Psoas muscle (tissue), 7 donors: ENCODE measurements at regions not wholly inside any gene's neighbourhood (a gene's known extent, or its start where the extent isn't known, plus 50 kb on each side); places are given as distances from the start of the nearest gene placed in this dataset.

Source experiments
- ATAC-seq, 4 donors: fragments of 200-7000 bp; cut with Tn5 transposase; one replicate each; pipeline ENCODE4 v1.9.1; 2020; ENCODE audit warnings: moderate library complexity in 3 of 4, mild to moderate bottlenecking in 2 of 4
- DNase-seq, 2 donors: peaks; one replicate each; pipeline ENCODE4 v3.0.0-alpha.2; 2020
- H3K27ac ChIP-seq: fragments of 200-600 bp; one replicate; pipeline ENCODE4 v1.8.0; 2022
- H3K27me3 ChIP-seq, 3 donors: fragments of 200-600 bp in 1 of 3; one replicate each; pipeline versions ENCODE4 v1.6.1 to v1.8.0; 2013 to 2022; ENCODE audit warnings: low read length in 2 of 3, mild to moderate bottlenecking in 2 of 3, moderate library complexity in 1 of 3; ENCODE audit not compliant: insufficient read depth in 3 of 3
- H3K36me3 ChIP-seq, 2 donors: fragments of 200-600 bp in 1 of 2; one replicate each; pipeline versions ENCODE4 v1.6.1 to v1.8.0; 2013 to 2022; ENCODE audit warnings: low read depth in 1 of 2, mild to moderate bottlenecking in 1 of 2, moderate library complexity in 1 of 2; ENCODE audit not compliant: insufficient read depth in 1 of 2
- H3K4me1 ChIP-seq: fragments of 200-600 bp; one replicate; pipeline ENCODE4 v1.8.0; 2022
- H3K4me3 ChIP-seq: fragments of 200-600 bp; one replicate; pipeline ENCODE4 v1.8.0; 2022; ENCODE audit warnings: mild to moderate bottlenecking
- H3K9me3 ChIP-seq: fragments of 200-600 bp; one replicate; pipeline ENCODE4 v1.8.0; 2022
- WGBS, 3 donors: extraction: QIAGEN DNeasy Blood & Tissue Kit; methylation state at CpG; one replicate each; pipeline versions ENCODE4 v1.1.6 to v1.1.7; 2013; 5-methylcytosine and 5-hydroxymethylcytosine counted together
- intact Hi-C, 2 donors: fragments of 100-400 bp; cut with DNase I; formaldehyde crosslinking; loops; one replicate each; pipeline versions ENCODE4 v1.11.0 to v1.14.2; 2022
- TF ChIP-seq, protein P1 (sequence below): fragments of 200-600 bp; IDR thresholded peaks from one replicate; pipeline ENCODE4 v1.8.0; 2022; ENCODE audit warnings: antibody characterized with exemption
- donor health status: healthy with polysubstance abuse.
- donor health status: DM: no; HTN: no; CAD: no; lungs with moderate emphysema.
- donor health status: Bipolar disorder and iron deficiency.
- donor health status: healthy.
- donor health status: DM: yes; HTN: yes; CAD: no.
- donor health status: DM: no; HTN: no; CAD: no.
- donor health status: DM: yes; HTN: yes; CAD: no.

DNA sequence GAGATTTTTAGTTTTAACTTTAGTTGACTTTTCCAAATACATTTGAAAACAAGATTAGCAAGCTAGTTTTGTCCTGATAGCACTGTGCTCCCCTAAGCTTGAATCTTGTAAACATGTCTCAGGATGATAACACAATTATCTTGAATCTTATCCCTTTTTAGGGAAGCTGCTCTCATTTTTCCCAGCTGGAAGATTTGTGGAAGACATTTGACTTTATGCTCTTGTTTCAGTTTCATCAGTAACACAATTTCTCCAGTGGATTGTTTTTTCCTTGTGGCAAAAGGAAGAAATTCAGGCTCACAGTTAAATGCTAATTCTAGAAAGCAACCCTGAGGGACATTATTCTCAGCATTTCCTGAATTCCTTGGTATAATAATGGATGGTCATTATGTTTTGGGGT, 88.8 kb downstream of the CDC7 start:
- H3K4me3 ChIP-seq, result no peak overlapping the region
- DNase-seq (no peak), ATAC-seq (no peak)
- H3K9me3 ChIP-seq, result no peaks in the 10 kb centered on the region
- no peaks in the 10 kb centered on the region for H3K27me3 ChIP-seq
- H3K4me1 ChIP-seq, result peaks cover 5% of the 10 kb centered on the region
- TF ChIP-seq, protein P1, sequence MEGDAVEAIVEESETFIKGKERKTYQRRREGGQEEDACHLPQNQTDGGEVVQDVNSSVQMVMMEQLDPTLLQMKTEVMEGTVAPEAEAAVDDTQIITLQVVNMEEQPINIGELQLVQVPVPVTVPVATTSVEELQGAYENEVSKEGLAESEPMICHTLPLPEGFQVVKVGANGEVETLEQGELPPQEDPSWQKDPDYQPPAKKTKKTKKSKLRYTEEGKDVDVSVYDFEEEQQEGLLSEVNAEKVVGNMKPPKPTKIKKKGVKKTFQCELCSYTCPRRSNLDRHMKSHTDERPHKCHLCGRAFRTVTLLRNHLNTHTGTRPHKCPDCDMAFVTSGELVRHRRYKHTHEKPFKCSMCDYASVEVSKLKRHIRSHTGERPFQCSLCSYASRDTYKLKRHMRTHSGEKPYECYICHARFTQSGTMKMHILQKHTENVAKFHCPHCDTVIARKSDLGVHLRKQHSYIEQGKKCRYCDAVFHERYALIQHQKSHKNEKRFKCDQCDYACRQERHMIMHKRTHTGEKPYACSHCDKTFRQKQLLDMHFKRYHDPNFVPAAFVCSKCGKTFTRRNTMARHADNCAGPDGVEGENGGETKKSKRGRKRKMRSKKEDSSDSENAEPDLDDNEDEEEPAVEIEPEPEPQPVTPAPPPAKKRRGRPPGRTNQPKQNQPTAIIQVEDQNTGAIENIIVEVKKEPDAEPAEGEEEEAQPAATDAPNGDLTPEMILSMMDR, result no peak
- no peak overlapping the region for H3K27ac ChIP-seq
- intact Hi-C loops, result no loop called here
- no peaks in the 10 kb centered on the region for H3K36me3 ChIP-seq

DNA sequence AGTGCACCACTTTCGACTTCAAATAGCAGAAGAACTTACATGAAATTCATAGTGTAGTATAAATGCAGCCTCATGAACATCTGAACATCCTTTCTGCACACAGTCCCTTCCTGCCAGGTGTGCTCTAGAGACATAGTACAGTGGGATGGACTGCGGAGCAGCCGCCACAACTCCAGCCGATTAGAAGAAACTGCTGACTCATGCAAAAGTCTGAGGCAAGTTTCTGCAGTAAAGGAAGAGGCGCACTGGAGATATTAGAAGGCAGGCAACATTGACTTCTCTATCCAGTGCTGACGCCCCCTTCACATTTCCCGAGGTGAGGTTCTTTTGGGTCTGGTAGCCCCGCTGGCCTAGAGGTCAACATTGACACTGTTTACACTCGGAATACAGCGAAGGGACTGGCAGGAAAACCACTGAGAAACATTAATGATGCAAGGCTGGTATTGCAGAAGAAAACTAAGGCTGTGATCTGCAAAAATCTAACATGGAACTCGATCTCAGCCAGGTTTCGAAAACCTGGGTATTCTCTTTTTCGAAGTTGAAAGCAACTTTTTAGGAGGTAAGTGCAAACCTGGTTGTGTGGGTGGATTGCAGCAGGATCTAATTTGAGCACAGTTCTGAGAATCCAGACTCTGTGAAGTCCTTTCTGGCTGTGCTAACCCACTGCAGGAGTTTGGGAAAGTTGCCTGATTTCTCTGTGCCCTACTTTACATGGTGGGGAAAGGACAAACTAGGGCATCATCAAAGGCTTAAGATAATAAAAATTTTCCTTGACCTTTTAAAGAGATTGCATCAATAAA, 90.7 kb downstream of the CDC7 start:
- Histone ChIP-seq H3K27me3 (no peaks in the 10 kb centered on the region), H3K9me3 (no peaks in the 10 kb centered on the region), H3K4me1 (peaks cover 5% of the 10 kb centered on the region), H3K4me3 (no peak overlapping the region), H3K27ac (no peak overlapping the region), H3K36me3 (no peaks in the 10 kb centered on the region)
- intact Hi-C loops, result no loop called here
- ATAC-seq (no peak), DNase-seq (no peak)
- 63 to 77% (median 76%) methylated on average over 13 of the region's 13 CpGs for WGBS, 3 donors
- TF ChIP-seq, protein P1, result no peak

DNA sequence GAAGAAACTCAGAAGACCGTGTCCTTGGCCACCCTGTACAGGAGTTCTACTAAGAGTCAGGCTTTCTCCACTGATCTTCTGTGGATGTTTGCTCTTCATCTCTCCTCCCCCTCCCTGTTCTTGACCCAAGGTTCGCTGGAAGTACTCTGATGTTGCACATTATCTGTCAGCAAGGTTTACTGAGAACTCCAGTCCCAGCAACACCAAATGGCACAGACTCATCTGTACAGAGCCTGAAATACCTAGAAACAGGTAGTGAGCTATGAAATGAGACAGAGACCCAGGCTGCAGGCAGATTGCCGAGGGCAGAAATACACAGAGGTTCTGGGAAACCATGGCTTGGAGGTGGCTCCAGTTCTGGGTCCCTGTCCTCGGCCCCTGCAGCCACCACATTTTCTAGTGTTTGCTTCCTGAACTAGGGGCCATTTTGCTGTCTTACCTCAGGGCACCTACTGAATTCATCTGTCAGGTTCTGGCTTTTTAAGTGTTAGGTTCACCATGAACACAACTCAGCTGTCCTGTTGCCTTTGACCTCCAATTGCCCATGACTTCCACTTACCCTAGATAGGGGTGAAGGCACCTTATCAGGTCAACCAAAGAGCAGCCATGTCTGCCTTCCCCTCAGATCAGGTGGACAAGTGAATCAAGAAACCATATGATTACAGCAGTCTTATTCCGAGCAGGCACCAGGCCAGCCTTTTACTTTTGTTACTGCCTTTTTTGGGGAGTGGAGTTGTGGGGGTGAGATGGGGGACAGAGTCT, 92.2 kb downstream of the CDC7 start:
- H3K4me1 ChIP-seq, result peaks cover 5% of the 10 kb centered on the region
- 78 to 98% (median 96%) methylated on average over 5 of the region's 5 CpGs for WGBS, 3 donors
- intact Hi-C loops, result no loop called here
- DNase-seq (no peak), ATAC-seq (no peak)
- H3K36me3 ChIP-seq, result no peaks in the 10 kb centered on the region
- H3K4me3 ChIP-seq, result no peak overlapping the region
- H3K27me3 ChIP-seq, result no peaks in the 10 kb centered on the region
- H3K27ac ChIP-seq, result no peak overlapping the region
- TF ChIP-seq, protein P1, result no peak
- no peaks in the 10 kb centered on the region for H3K9me3 ChIP-seq

DNA sequence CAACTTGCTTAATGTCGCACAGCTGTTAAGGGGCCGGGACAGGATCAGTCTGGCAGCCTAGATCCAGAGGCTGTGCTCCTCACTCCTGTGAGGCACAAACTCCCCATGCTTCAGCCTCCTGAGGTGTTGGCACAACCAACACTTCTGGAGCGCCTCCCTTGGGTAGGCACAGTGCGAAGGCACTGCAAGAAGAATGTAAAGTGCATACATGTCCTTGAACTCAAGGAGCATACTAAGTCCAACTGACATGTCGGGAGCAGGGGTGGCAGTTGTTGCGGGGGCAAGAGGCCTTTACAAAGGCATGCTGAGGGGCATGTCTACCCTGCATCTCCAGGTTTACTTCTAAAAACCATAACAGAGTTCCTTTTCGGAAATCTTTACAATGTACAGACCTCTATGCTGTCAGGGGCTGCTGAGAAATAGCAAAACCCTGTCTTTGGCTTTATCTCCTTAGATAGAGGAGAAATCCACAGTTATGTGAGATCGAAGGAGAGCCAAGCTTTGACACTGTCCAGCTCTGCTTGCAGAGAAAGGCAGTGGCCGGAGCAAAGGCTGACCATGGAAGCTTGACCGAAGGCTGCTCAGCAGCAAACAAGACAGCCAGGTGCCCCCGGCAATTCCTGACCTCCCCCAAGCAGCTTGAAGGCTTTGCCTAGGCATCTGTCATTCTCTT, 93.9 kb downstream of the CDC7 start:
- no peak for ATAC-seq
- H3K9me3 ChIP-seq, result no peaks in the 10 kb centered on the region
- TF ChIP-seq, protein P1, result no peak
- no peak overlapping the region for H3K4me3 ChIP-seq
- H3K27ac ChIP-seq, result no peak overlapping the region
- intact Hi-C loops, result no loop called here
- H3K27me3 ChIP-seq, result no peaks in the 10 kb centered on the region
- no peak for DNase-seq
- peaks cover 5% of the 10 kb centered on the region for H3K4me1 ChIP-seq
- WGBS, 3 donors, result 95 to 96% (median 95%) methylated on average over 11 of the region's 11 CpGs
- no peaks in the 10 kb centered on the region for H3K36me3 ChIP-seq
